ENCODE measurements at regions not wholly inside any gene's neighbourhood (a gene's known extent, or its start where the extent isn't known, plus 50 kb on each side); places are given as distances from the start of the nearest gene placed in this dataset.

GRCh38 chrX:9340598-9341290 is 124.1 kb upstream of the TBL1X start:
- peak; percentile 55 for ATAC-seq
- TF ChIP-seq TOX (CRISPR knock-in tag; IDR thresholded peaks at IDR 0.05; ENCODE audit: borderline replicate concordance) = no peak
- no peak for TF ChIP-seq CREB5 (CRISPR knock-in tag; IDR thresholded peaks at IDR 0.05; ENCODE audit: low read depth)
- no peak for TF ChIP-seq ZFP30 (CRISPR knock-in tag; IDR thresholded peaks at IDR 0.05)
- TF ChIP-seq CSDC2 (CRISPR knock-in tag; IDR thresholded peaks at IDR 0.05) = no peak
- no peak for TF ChIP-seq TSHZ2 (CRISPR knock-in tag; IDR thresholded peaks at IDR 0.05)
- TF ChIP-seq PATZ1 (CRISPR knock-in tag; IDR thresholded peaks at IDR 0.05; ENCODE audit: borderline replicate concordance) = no peak
- TF ChIP-seq ZC3H10 (CRISPR knock-in tag; IDR thresholded peaks at IDR 0.05) = no peak
- TF ChIP-seq ZNF8 (CRISPR knock-in tag; IDR thresholded peaks at IDR 0.05) = no peak
- TF ChIP-seq GLIS3 (CRISPR knock-in tag; IDR thresholded peaks at IDR 0.05) = no peak
- no peak for TF ChIP-seq TCF4 (CRISPR knock-in tag; IDR thresholded peaks at IDR 0.05; ENCODE audit: borderline replicate concordance)

GRCh38 chrX:9341291-9342201 is 123.3 kb upstream of the TBL1X start:
- ATAC-seq = peak; percentile 52
- TF ChIP-seq ZFP30 (CRISPR knock-in tag; IDR thresholded peaks at IDR 0.05) (no peak), BACH2 (CRISPR knock-in tag; IDR thresholded peaks at IDR 0.05; ENCODE audit: borderline replicate concordance) (no peak), PATZ1 (CRISPR knock-in tag; IDR thresholded peaks at IDR 0.05; ENCODE audit: borderline replicate concordance) (no peak), GLIS3 (CRISPR knock-in tag; IDR thresholded peaks at IDR 0.05) (no peak), SNAI2 (CRISPR knock-in tag; IDR thresholded peaks at IDR 0.05) (no peak), ZFP3 (CRISPR knock-in tag; IDR thresholded peaks at IDR 0.05) (no peak), ZNF8 (CRISPR knock-in tag; IDR thresholded peaks at IDR 0.05) (no peak), OSR1 (CRISPR knock-in tag; IDR thresholded peaks at IDR 0.05) (no peak), PPARA (CRISPR knock-in tag; IDR thresholded peaks at IDR 0.05; ENCODE audit: borderline replicate concordance) (no peak), ESRRG (CRISPR knock-in tag; IDR thresholded peaks at IDR 0.05) (no peak)

GRCh38 chrX:9342561-9343051 is 122.3 kb upstream of the TBL1X start:
- peak; percentile 81 for ATAC-seq
- TF ChIP-seq ZNF70 (CRISPR knock-in tag; IDR thresholded peaks at IDR 0.05) = no peak
- TF ChIP-seq PATZ1 (CRISPR knock-in tag; IDR thresholded peaks at IDR 0.05; ENCODE audit: borderline replicate concordance) = no peak
- no peak for TF ChIP-seq ZNF8 (CRISPR knock-in tag; IDR thresholded peaks at IDR 0.05)
- no peak for TF ChIP-seq CREB5 (CRISPR knock-in tag; IDR thresholded peaks at IDR 0.05; ENCODE audit: low read depth)
- no peak for TF ChIP-seq PPARA (CRISPR knock-in tag; IDR thresholded peaks at IDR 0.05; ENCODE audit: borderline replicate concordance)
- TF ChIP-seq TCF4 (CRISPR knock-in tag; IDR thresholded peaks at IDR 0.05; ENCODE audit: borderline replicate concordance) = no peak
- TF ChIP-seq CSDC2 (CRISPR knock-in tag; IDR thresholded peaks at IDR 0.05) = no peak
- no peak for TF ChIP-seq ZC3H10 (CRISPR knock-in tag; IDR thresholded peaks at IDR 0.05)
- no peak for TF ChIP-seq TOX (CRISPR knock-in tag; IDR thresholded peaks at IDR 0.05; ENCODE audit: borderline replicate concordance)
- TF ChIP-seq CSRNP3 (CRISPR knock-in tag; IDR thresholded peaks at IDR 0.05) = no peak
- no peak for TF ChIP-seq RARB (CRISPR knock-in tag; IDR thresholded peaks at IDR 0.05)
- no peak for TF ChIP-seq SNAI2 (CRISPR knock-in tag; IDR thresholded peaks at IDR 0.05)
